VCaP (cell line): ENCODE measurements at regions not wholly inside any gene's neighbourhood (a gene's known extent, or its start where the extent isn't known, plus 50 kb on each side); places are given as distances from the start of the nearest gene placed in this dataset.

Source experiments
- H3K27ac ChIP-seq: fragments of 450-650 bp; 2 replicates; pipeline ENCODE4 v1.5.1; 2017
- TF ChIP-seq, protein P1 (sequence below): fragments of 450-650 bp; conservative IDR thresholded peaks from 2 replicates; pipeline ENCODE4 v1.5.1; 2017; ENCODE audit warnings: mild to moderate bottlenecking, moderate library complexity

DNA sequence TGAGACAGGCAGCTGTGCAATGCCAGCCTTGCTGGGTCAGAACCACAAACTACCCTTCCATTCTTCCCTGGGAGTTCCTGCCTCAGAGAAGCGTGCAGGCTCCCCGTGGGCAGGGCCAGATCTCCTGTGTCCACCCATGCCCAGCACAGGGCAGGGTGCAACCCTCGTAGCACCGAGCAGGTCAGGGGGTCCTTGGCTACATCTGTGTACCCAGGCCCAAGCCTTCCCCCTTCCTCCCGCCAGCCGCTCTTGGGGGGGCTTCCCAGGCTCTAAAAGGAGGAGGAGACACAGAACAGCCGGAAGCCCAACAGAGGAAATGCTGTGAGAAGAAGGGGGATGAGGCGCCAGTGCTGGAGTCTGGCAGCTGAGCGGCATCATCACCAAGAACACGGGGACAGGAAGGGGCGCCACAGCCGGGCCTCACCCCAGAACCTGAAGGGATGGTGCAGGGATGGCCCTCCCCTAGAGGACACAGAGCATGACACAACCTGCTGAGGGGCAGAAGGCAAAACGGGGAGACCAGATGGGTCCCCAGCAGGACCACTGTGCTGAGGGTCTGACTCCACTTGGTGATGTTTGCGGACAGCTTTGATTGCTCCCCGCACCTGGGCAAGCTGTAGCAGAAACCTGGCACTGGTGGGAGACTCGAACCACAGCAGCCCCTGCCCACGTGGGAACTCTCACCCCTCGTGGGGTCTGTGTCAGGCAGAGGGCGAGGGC, 233.2 kb downstream of the NPHP4 start:
- TF ChIP-seq, protein P1, sequence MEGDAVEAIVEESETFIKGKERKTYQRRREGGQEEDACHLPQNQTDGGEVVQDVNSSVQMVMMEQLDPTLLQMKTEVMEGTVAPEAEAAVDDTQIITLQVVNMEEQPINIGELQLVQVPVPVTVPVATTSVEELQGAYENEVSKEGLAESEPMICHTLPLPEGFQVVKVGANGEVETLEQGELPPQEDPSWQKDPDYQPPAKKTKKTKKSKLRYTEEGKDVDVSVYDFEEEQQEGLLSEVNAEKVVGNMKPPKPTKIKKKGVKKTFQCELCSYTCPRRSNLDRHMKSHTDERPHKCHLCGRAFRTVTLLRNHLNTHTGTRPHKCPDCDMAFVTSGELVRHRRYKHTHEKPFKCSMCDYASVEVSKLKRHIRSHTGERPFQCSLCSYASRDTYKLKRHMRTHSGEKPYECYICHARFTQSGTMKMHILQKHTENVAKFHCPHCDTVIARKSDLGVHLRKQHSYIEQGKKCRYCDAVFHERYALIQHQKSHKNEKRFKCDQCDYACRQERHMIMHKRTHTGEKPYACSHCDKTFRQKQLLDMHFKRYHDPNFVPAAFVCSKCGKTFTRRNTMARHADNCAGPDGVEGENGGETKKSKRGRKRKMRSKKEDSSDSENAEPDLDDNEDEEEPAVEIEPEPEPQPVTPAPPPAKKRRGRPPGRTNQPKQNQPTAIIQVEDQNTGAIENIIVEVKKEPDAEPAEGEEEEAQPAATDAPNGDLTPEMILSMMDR, result no peak
- no peak overlapping the region for H3K27ac ChIP-seq

DNA sequence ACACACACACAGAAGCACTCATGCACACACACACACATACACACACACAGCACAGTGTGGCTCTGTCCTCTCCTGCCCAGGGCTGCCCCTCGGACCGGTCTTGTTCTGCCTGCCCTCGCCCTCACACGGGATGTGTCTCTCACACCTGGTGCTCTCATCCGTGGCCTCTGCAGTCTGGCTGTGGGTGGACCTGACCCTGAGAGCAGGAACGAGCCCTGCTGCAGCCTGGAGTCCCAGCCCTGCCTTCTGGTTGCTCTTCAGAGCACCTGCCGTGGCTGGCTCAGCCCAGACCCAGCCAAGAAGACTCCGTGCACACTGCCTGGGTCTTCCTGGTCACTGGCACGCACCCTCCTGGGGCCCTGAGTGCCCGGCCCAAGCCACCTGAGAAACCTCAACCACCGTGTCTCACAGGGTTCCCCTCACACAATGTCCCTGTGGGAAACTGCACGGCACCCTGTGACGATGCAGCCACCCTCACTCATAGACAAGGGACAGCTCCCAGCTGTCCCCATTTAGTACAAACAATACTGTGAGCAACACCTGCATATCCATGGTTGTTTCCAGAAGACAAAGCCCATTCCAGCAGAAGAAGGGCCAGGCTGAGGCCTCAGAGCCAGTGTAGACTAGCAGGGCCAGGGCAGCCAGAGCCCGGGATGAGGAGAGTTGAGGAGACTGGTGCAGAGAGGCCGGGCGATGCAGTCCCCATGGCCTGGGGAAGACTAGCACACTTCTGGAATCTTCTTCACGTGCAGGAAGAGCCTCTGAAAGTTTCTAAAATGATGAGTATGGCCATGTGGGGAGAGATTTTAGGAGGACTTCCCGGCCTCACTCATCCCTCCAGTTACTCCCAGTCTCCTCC, 234.0 kb downstream of the NPHP4 start:
- TF ChIP-seq, protein P1, result no peak
- no peak overlapping the region for H3K27ac ChIP-seq

DNA sequence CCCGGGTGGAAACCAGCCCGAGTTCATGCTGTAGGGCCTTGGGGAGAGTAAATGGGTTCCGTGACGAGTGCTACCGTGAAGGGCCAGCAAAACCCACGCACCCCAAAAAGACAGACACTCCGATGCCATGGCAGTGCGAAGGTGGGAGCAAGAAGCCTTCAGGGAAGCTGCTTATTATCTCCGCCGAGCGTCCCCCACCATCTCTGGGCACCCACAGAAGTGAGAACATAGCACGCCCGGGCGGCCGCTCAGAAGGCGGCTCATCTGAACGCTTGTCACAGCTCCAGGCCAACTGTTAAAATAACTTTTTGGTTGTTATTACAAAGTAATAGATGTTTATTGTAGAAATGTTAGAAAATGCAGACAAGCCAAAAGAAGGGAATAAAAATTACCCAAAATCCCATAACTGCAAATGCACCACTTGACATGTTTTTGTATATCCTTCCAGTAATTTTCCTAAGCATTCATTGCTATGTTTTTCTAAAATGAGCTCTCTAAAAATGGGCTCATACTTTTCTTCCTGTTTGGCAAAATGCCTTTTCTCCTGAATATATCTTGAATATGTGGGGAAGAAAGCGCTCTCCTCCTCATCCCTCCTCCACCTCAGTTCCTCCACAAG, 234.9 kb downstream of the NPHP4 start:
- TF ChIP-seq, protein P1, result no peak

DNA sequence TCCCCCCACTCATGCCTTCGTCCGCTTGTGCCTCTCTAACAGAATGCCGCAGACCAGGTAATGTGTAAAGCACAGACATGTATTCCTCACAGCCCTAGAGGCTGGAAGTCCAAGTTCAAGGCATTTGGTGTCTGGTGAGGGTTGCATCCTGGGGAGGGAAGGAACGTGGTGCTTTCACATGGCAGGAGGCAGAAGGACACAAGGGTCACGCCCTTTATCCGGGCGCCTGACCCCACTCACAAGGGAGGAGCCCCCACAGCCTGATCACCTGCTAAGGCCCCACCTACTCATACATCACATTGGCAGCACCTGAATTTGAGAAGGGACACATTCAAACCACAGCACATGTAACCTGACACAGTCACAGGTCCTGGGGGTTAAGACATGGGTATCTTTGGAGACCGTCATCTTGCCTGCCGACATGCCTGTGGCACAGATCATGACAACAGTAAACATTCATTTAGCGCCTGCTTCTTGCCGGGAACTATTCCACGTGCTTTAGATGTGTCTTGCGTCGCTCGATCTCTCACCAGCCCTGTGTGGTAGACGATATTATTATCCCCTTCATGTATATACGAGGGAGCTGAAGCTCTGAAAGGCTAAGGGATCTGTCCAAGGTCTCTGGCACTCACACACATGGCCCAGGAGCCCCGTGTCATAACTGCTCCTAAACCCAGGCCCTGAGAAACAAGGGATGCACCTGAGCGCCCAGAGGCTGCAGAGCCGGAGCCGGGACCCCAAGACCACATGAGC, 235.6 kb downstream of the NPHP4 start:
- H3K27ac ChIP-seq, result no peak overlapping the region
- TF ChIP-seq, protein P1, result no peak

More for the DNA sequence above, 234.9 kb downstream of the NPHP4 start:
- no peak overlapping the region for H3K27ac ChIP-seq

DNA sequence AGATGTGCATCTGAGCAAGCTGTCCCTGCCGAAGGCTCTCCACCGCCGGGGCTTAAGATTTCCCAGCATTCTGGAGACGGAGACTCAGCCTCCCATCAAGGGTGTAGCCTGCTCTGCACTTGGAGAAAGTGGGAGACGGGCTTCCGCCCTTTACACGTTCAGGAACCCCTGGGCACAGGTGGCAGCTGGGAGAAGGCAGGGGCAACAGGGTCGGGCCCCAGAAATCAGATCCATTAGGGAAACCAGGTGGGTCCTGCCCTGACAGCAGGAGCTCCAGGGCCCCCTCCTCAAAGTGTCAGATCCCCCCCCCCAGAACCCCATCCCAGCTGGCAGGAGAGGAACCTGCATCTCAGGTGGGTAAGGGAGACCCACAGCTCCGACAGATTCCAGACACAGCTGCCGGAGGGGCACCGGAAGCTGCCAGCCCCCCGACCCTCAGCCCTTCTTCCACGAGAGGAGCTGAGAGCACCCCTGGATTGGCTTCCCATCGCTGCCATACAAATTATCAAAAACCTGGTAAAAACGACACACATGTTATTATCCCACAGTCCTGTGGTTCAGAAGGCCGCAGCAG, 236.6 kb downstream of the NPHP4 start:
- TF ChIP-seq, protein P1, result no peak
- no peak overlapping the region for H3K27ac ChIP-seq

DNA sequence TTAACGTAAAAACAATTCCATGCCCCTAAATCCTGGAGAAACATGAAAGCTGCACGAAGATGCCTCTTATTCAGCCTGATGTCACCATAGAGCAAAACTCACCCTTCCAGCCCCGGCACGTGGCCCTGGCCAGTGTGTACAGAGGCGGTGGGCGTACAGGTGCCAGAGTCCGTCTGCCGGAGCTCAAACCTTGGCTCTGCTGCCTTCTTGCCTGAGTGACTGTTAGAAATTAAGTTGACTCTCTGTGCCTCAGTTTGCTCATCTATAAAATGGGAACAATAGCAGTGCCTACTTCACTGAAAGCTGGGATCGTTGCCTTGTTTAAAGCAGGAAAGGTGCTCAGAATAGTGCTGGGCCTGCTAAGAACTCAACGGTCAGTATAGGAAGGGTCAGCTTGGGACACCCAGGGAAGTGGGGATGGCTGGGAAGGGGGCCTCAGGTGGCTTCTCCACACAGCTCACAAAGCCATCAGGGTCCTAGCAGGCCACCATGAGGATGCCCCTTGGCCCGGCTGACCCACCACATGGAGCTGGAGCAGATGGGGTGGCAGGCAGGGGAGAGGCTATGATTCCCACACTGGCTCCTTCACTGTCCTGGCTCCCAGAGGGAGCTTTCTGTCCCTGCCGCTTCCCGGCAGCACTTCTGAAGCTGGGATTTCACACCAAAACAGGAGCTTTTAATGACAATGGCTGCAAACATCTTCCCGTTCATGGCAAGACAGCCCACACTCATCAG, 237.2 kb downstream of the NPHP4 start:
- TF ChIP-seq, protein P1, result no peak
- H3K27ac ChIP-seq, result no peak overlapping the region
